ENCODE measurements at regions not wholly inside any gene's neighbourhood (a gene's known extent, or its start where the extent isn't known, plus 50 kb on each side); places are given as distances from the start of the nearest gene placed in this dataset.

GRCh38 chr9:126219166-126219565, 107.5 kb upstream of the MVB12B start:
- H3K27ac ChIP-seq (ENCODE audit: insufficient read depth, low read length), result no peak overlapping the region
- no peak overlapping the region for H3K9ac ChIP-seq (ENCODE audit: insufficient read depth, low read length)
- H3K4me3 ChIP-seq (replicated peaks in 1 of 4; ENCODE audit: control extremely low read depth in 1 of 4, insufficient read depth in 1 of 4, low read depth in 3 of 4, low read length in 4 of 4), result no peak overlapping the region
- H3K4me2 ChIP-seq (ENCODE audit: extremely low read depth, insufficient read depth, low read length), result no peak overlapping the region
- H2AFZ ChIP-seq (ENCODE audit: low read length), result no peak overlapping the region
- no peaks in the 10 kb centered on the region for H3K36me3 ChIP-seq (ENCODE audit: control insufficient read depth, insufficient read depth, low read length)
- H3K4me1 ChIP-seq (ENCODE audit: control insufficient read depth, extremely low read depth, insufficient read depth, low read length), result no peaks in the 10 kb centered on the region
- TF ChIP-seq EZH2 (IDR thresholded peaks at IDR 0.05; ENCODE audit: low read length, missing control alignments), result no peak
- TF ChIP-seq CTCF (conservative IDR thresholded peaks at IDR 0.05 in 1 of 2, IDR thresholded peaks at IDR 0.05 in 1 of 2; ENCODE audit: low read depth in 1 of 2, low read length in 2 of 2), result no peak
- H3K9me3 ChIP-seq (ENCODE audit: control insufficient read depth, insufficient read depth, low read depth, low read length), result no peaks in the 10 kb centered on the region
- no peaks in the 10 kb centered on the region for H3K79me2 ChIP-seq (ENCODE audit: control insufficient read depth, insufficient read depth, low read length)
- DNase-seq (ENCODE audit: low read depth in 2 of 2), result no peak
- H4K20me1 ChIP-seq (ENCODE audit: control insufficient read depth, extremely low read depth, insufficient read depth, low read length), result no peaks in the 10 kb centered on the region
- peaks cover 12% of the 10 kb centered on the region for H3K27me3 ChIP-seq (ENCODE audit: control insufficient read depth, insufficient read depth, low read length)

- Histone ChIP-seq H2AFZ (ENCODE audit: low read length) (no peak overlapping the region), H3K4me1 (ENCODE audit: control insufficient read depth, extremely low read depth, insufficient read depth, low read length) (no peaks in the 10 kb centered on the region), H3K79me2 (ENCODE audit: control insufficient read depth, insufficient read depth, low read length) (no peaks in the 10 kb centered on the region), H3K36me3 (ENCODE audit: control insufficient read depth, insufficient read depth, low read length) (no peaks in the 10 kb centered on the region), H3K27ac (ENCODE audit: insufficient read depth, low read length) (no peak overlapping the region), H3K4me3 (replicated peaks in 1 of 4; ENCODE audit: control extremely low read depth in 1 of 4, insufficient read depth in 1 of 4, low read depth in 3 of 4, low read length in 4 of 4) (no peak overlapping the region), H3K9me3 (ENCODE audit: control insufficient read depth, insufficient read depth, low read depth, low read length) (no peaks in the 10 kb centered on the region), H3K27me3 (ENCODE audit: control insufficient read depth, insufficient read depth, low read length) (peaks cover 12% of the 10 kb centered on the region), H3K4me2 (ENCODE audit: extremely low read depth, insufficient read depth, low read length) (no peak overlapping the region), H3K9ac (ENCODE audit: insufficient read depth, low read length) (no peak overlapping the region), H4K20me1 (ENCODE audit: control insufficient read depth, extremely low read depth, insufficient read depth, low read length) (no peaks in the 10 kb centered on the region)
- no peak for TF ChIP-seq EZH2 (IDR thresholded peaks at IDR 0.05; ENCODE audit: low read length, missing control alignments)
- no peak for TF ChIP-seq CTCF (conservative IDR thresholded peaks at IDR 0.05 in 1 of 2, IDR thresholded peaks at IDR 0.05 in 1 of 2; ENCODE audit: low read depth in 1 of 2, low read length in 2 of 2)
- no peak for DNase-seq (ENCODE audit: low read depth in 2 of 2)
Observed at GRCh38 chr9:126219648-126220063, 107.0 kb upstream of the MVB12B start.

GRCh38 chr9:126221480-126221879, 105.1 kb upstream of the MVB12B start:
- Histone ChIP-seq H3K4me1 (ENCODE audit: control insufficient read depth, extremely low read depth, insufficient read depth, low read length) (no peaks in the 10 kb centered on the region), H2AFZ (ENCODE audit: low read length) (no peak overlapping the region), H3K9me3 (ENCODE audit: control insufficient read depth, insufficient read depth, low read depth, low read length) (no peaks in the 10 kb centered on the region), H3K36me3 (ENCODE audit: control insufficient read depth, insufficient read depth, low read length) (no peaks in the 10 kb centered on the region), H4K20me1 (ENCODE audit: control insufficient read depth, extremely low read depth, insufficient read depth, low read length) (no peaks in the 10 kb centered on the region), H3K27ac (ENCODE audit: insufficient read depth, low read length) (no peak overlapping the region), H3K27me3 (ENCODE audit: control insufficient read depth, insufficient read depth, low read length) (peaks cover 12% of the 10 kb centered on the region), H3K79me2 (ENCODE audit: control insufficient read depth, insufficient read depth, low read length) (no peaks in the 10 kb centered on the region), H3K4me2 (ENCODE audit: extremely low read depth, insufficient read depth, low read length) (no peak overlapping the region), H3K4me3 (replicated peaks in 1 of 4; ENCODE audit: control extremely low read depth in 1 of 4, insufficient read depth in 1 of 4, low read depth in 3 of 4, low read length in 4 of 4) (no peak overlapping the region), H3K9ac (ENCODE audit: insufficient read depth, low read length) (no peak overlapping the region)
- TF ChIP-seq EZH2 (IDR thresholded peaks at IDR 0.05; ENCODE audit: low read length, missing control alignments) (no peak), CTCF (conservative IDR thresholded peaks at IDR 0.05 in 1 of 2, IDR thresholded peaks at IDR 0.05 in 1 of 2; ENCODE audit: low read depth in 1 of 2, low read length in 2 of 2) (no peak)
- DNase-seq (ENCODE audit: low read depth in 2 of 2), result no peak

Measured in fibroblast of lung (primary cell).